AG08396 (cell line): ENCODE measurements at regions not wholly inside any gene's neighbourhood (a gene's known extent, or its start where the extent isn't known, plus 50 kb on each side); places are given as distances from the start of the nearest gene placed in this dataset.
"Not testable (repeated sequence)": the region's sequence is repeated elsewhere in the genome, so short reads cannot be mapped to it uniquely, and the experiment has no call there.

ENCODE experiments used
- DNase-seq: peaks from one replicate; pipeline ENCODE4 v3.0.0; 2012; ENCODE audit warnings: low spot score, mixed read lengths

GRCh38 chr6:88499845-88500699, 333.9 kb upstream of the CNR1 start:
- DNase-seq, result no peak

- no peak for DNase-seq
Measured at GRCh38 chr6:88499436-88499835, 333.3 kb upstream of the CNR1 start.

GRCh38 chr6:88497403-88497802, 331.3 kb upstream of the CNR1 start:
- DNase-seq, result not testable (repeated sequence)

- no peak for DNase-seq
Measured at GRCh38 chr6:88494401-88495140, 328.4 kb upstream of the CNR1 start.

GRCh38 chr6:88493717-88494116, 327.6 kb upstream of the CNR1 start:
- DNase-seq, result no peak

GRCh38 chr6:88492824-88493223, 326.7 kb upstream of the CNR1 start:
- peak; percentile 17 for DNase-seq

GRCh38 chr6:88492241-88492640, 326.1 kb upstream of the CNR1 start:
- no peak for DNase-seq

- DNase-seq, result no peak
Measured at GRCh38 chr6:88491266-88491880, 325.2 kb upstream of the CNR1 start.

- DNase-seq, result no peak
Measured at GRCh38 chr6:88490908-88491264, 324.7 kb upstream of the CNR1 start.

GRCh38 chr6:88490195-88490907, 324.2 kb upstream of the CNR1 start:
- DNase-seq, result no peak

GRCh38 chr6:88483424-88483823, 317.3 kb upstream of the CNR1 start:
- no peak for DNase-seq

GRCh38 chr6:88482465-88482864, 316.3 kb upstream of the CNR1 start:
- no peak for DNase-seq

GRCh38 chr6:88481519-88481918, 315.4 kb upstream of the CNR1 start:
- no peak for DNase-seq

- no peak for DNase-seq
Measured at GRCh38 chr6:88480816-88481215, 314.7 kb upstream of the CNR1 start.

- no peak for DNase-seq
Measured at GRCh38 chr6:88477413-88477812, 311.3 kb upstream of the CNR1 start.

- no peak for DNase-seq
Measured at GRCh38 chr6:88476388-88476787, 310.2 kb upstream of the CNR1 start.

GRCh38 chr6:88474720-88475119, 308.6 kb upstream of the CNR1 start:
- DNase-seq, result no peak

- no peak for DNase-seq
Measured at GRCh38 chr6:88473589-88473988, 307.4 kb upstream of the CNR1 start.

GRCh38 chr6:88472851-88473525, 306.8 kb upstream of the CNR1 start:
- DNase-seq, result no peak

- no peak for DNase-seq
Measured at GRCh38 chr6:88459643-88460042, 293.5 kb upstream of the CNR1 start.

GRCh38 chr6:88459189-88459588, 293.0 kb upstream of the CNR1 start:
- DNase-seq, result no peak

- no peak for DNase-seq
Measured at GRCh38 chr6:88458662-88459061, 292.5 kb upstream of the CNR1 start.
